ENCODE measurements at regions not wholly inside any gene's neighbourhood (a gene's known extent, or its start where the extent isn't known, plus 50 kb on each side); places are given as distances from the start of the nearest gene placed in this dataset.

GRCh38 chr1:219539645-219540254 lies 73.2 kb downstream of the ZC3H11B start:
- TF ChIP-seq RNF2 (IDR thresholded peaks at IDR 0.05; ENCODE audit: borderline replicate concordance, low read depth, low read length, missing control alignments, poor library complexity, severe bottlenecking) (no peak), POLR2A (IDR thresholded peaks at IDR 0.05; ENCODE audit: control extremely low read depth in 1 of 2, low read depth in 2 of 2, low read length in 2 of 2) (no peak), BCL11A (IDR thresholded peaks at IDR 0.05; ENCODE audit: low read depth in 2 of 2, low read length in 2 of 2) (no peak), HDAC6 (IDR thresholded peaks at IDR 0.05; ENCODE audit: low read depth, low read length) (no peak), SUZ12 (IDR thresholded peaks at IDR 0.05; ENCODE audit: low read length) (no peak), SIRT6 (IDR thresholded peaks at IDR 0.05; ENCODE audit: low read length) (no peak)
- no peaks in the 10 kb centered on the region for H3K36me3 ChIP-seq (ENCODE audit: control insufficient read depth in 2 of 4, insufficient read depth in 4 of 4, low read length in 3 of 4)
- 86% methylated on average over 3 of the region's 3 CpGs; no CpG with 5 or more reads in 1 of the 2 experiments for WGBS, 2 experiments (ENCODE audit: extremely low coverage in 1 of 2, insufficient coverage in 1 of 2, insufficient read length in 1 of 2, insufficient replicate concordance in 2 of 2, low coverage in 1 of 2, low lambda C conversion rate in 2 of 2, missing lambda C conversion rate in 1 of 2)

More at GRCh38 chr1:219539645-219540254, 73.2 kb downstream of the ZC3H11B start:
- Histone ChIP-seq H3K9ac (replicated peaks in 1 of 4; ENCODE audit: extremely low read depth in 1 of 4, low read depth in 3 of 4, low read length in 3 of 4) (no peak overlapping the region), H3K18ac (ENCODE audit: extremely low read depth, low read length) (no peak overlapping the region), H3K27ac (ENCODE audit: low read depth, low read length) (no peak overlapping the region), H4K91ac (replicated peaks; ENCODE audit: insufficient read length, low read length) (no peak overlapping the region), H3K4me3 (ENCODE audit: extremely low read depth in 1 of 4, insufficient read depth in 2 of 4, low read depth in 3 of 4, low read length in 4 of 4) (no peak overlapping the region), H3K4ac (replicated peaks; ENCODE audit: insufficient read length, low read depth, low read length) (no peak overlapping the region), H2BK15ac (ENCODE audit: low read length) (no peak overlapping the region), H3K9me3 (ENCODE audit: insufficient read depth in 2 of 2, low read depth in 1 of 2, low read length in 1 of 2) (no peaks in the 10 kb centered on the region), H2AFZ (ENCODE audit: low read length) (no peak overlapping the region), H3K14ac (ENCODE audit: insufficient read length) (no peak overlapping the region), H4K20me1 (replicated peaks in 1 of 2; ENCODE audit: control insufficient read depth in 1 of 2, insufficient read depth in 2 of 2, low read length in 2 of 2) (no peaks in the 10 kb centered on the region), H3K4me1 (replicated peaks in 1 of 4; ENCODE audit: control insufficient read depth in 3 of 4, insufficient read depth in 4 of 4, low read length in 3 of 4) (peaks cover 0 to 7% (median 1%) of the 10 kb centered on the region in 4 experiments; a peak in 2 of 7 replicates), H3K23me2 (ENCODE audit: low read depth, low read length) (no peaks in the 10 kb centered on the region), H4K5ac (ENCODE audit: insufficient read length, low read depth, low read length) (no peak overlapping the region), H3K79me2 (ENCODE audit: control insufficient read depth in 1 of 2, insufficient read depth in 2 of 2, low read length in 2 of 2) (no peaks in the 10 kb centered on the region), H3K79me1 (ENCODE audit: low read depth, low read length) (no peaks in the 10 kb centered on the region), H2BK120ac (replicated peaks; ENCODE audit: low read depth, low read length) (no peak overlapping the region), H2BK12ac (ENCODE audit: low read depth, low read length) (no peak overlapping the region), H2BK20ac (ENCODE audit: low read length) (no peak overlapping the region), H3K27me3 (replicated peaks in 1 of 4; ENCODE audit: control insufficient read depth in 3 of 4, extremely low read depth in 1 of 4, insufficient read depth in 3 of 4, low read length in 3 of 4) (no peaks in the 10 kb centered on the region), H4K8ac (ENCODE audit: extremely low read depth, insufficient read depth, low read length) (no peak overlapping the region), H2AK5ac (ENCODE audit: low read depth, low read length) (no peak overlapping the region), H3K56ac (replicated peaks; ENCODE audit: insufficient read length, low read depth, low read length) (no peak overlapping the region), H2BK5ac (ENCODE audit: low read depth, low read length) (no peak overlapping the region), H3K23ac (ENCODE audit: insufficient read length) (no peak overlapping the region), H3K4me2 (ENCODE audit: insufficient read depth in 1 of 2, low read depth in 2 of 2, low read length in 2 of 2) (no peak overlapping the region)
- ChIA-PET POLR2A (ENCODE audit: partially characterized antibody) (no interaction called here), CTCF (ENCODE audit: partially characterized antibody) (interaction anchor here (0.6 to 2.4 kb wide), 5 partner anchors 11 to 576 kb away, joined by 3 to 7 read pairs (median 3); no protein-coding TSS in a partner anchor)
- no peak for FAIRE-seq
- DNase-seq (ENCODE audit: low read depth in 1 of 2, low spot score in 2 of 2) = no peak
